K562 (cell line): ENCODE measurements at regions not wholly inside any gene's neighbourhood (a gene's known extent, or its start where the extent isn't known, plus 50 kb on each side); places are given as distances from the start of the nearest gene placed in this dataset.

Source experiments
- ATAC-seq: fragments of 200-7000 bp; cut with Tn5 transposase; 3 replicates; pipeline ENCODE4 v1.9.1; 2020; ENCODE audit warnings: moderate library complexity
- BruUV-seq: library from RNA; stranded (reverse); fragments of 400-500 nt; replicated peaks from 2 replicates; lab custom pipeline; 2021; lab: Mats Ljungman, UMichigan
- CTCF ChIA-PET: fragments of 300-600 bp; formaldehyde crosslinking; extraction: SDS; loops from one replicate; lab custom pipeline; 2021; ENCODE audit warnings: low intra/inter-chr PET ratio; lab: Yijun Ruan, JAX
- POLR2A ChIA-PET: fragments of 300-600, 350-650 bp; sonication (Branson Sonifier 250); formaldehyde crosslinking; extraction: SDS; loops from one replicate; lab custom pipeline; 2021; ENCODE audit warnings: antibody characterized with exemption, inconsistent platforms; lab: Yijun Ruan, JAX
- DNase-seq, 4 experiments: peaks; one replicate each; pipeline versions ENCODE4 v3.0.0 to v3.0.0-alpha.2; 2011 to 2018; ENCODE audit warnings: low spot score in 3 of 4, mixed read lengths in 3 of 4; ENCODE audit errors: extremely low read depth in 1 of 4
- FAIRE-seq: peaks from 2 replicates; lab custom pipeline; 2011; peaks lifted over from hg19 to GRCh38; lab: Jason Lieb, UNC
- H2AFZ ChIP-seq: 2 replicates; pipeline ENCODE4 v1.6.0; 2011; ENCODE audit warnings: low read depth, low read length, control low read depth, inconsistent platforms
- H3K27ac ChIP-seq: fragments of 200-600 bp; 3 replicates; pipeline ENCODE4 v1.8.0; 2011; ENCODE audit warnings: low read depth, mild to moderate bottlenecking, control low read depth, inconsistent platforms, low read length, moderate library complexity, mixed read lengths; ENCODE audit errors: extremely low read depth
- H3K27me3 ChIP-seq, 2 experiments: fragments of 300-600 bp in 1 of 2; 2 replicates in 1 of 2; 3 replicates in 1 of 2; pipeline versions ENCODE4 v1.6.0 to v1.8.0; 2011; ENCODE audit warnings: inconsistent platforms in 2 of 2, low read length in 2 of 2, mild to moderate bottlenecking in 1 of 2, mixed read lengths in 1 of 2, moderate library complexity in 1 of 2; ENCODE audit not compliant: control insufficient read depth in 2 of 2, insufficient read depth in 2 of 2
- H3K36me3 ChIP-seq: fragments of 300-600 bp; 3 replicates; pipeline ENCODE4 v1.8.0; 2011; ENCODE audit warnings: mild to moderate bottlenecking, low read length, inconsistent platforms; ENCODE audit not compliant: control insufficient read depth, insufficient read depth
- H3K4me1 ChIP-seq, 2 experiments: fragments of 200-600 bp in 1 of 2; replicated peaks in 1 of 2; 2 replicates in 1 of 2; 3 replicates in 1 of 2; pipeline versions ENCODE4 v1.5.1 to v1.8.0; 2011; ENCODE audit warnings: inconsistent platforms in 2 of 2, low read length in 2 of 2, mild to moderate bottlenecking in 1 of 2, mixed read lengths in 1 of 2, moderate library complexity in 1 of 2; ENCODE audit not compliant: control insufficient read depth in 2 of 2, insufficient read depth in 2 of 2
- H3K4me2 ChIP-seq: 2 replicates; pipeline ENCODE4 v1.6.1; 2011; ENCODE audit warnings: low read length, control low read depth, inconsistent platforms, mixed read lengths; ENCODE audit not compliant: insufficient read depth
- H3K4me3 ChIP-seq: fragments of 200-600 bp; sonication (generic), shearing (Covaris generic); 2 replicates; pipeline ENCODE4 v1.5.1; 2016; ENCODE audit warnings: control low read depth, inconsistent platforms
- H3K79me2 ChIP-seq: fragments of 200-600 bp; 3 replicates; pipeline ENCODE4 v1.8.0; 2011; ENCODE audit warnings: low read length, inconsistent platforms; ENCODE audit not compliant: control insufficient read depth, insufficient read depth
- H3K9ac ChIP-seq, 2 experiments: 2 replicates each; pipeline versions ENCODE4 v1.6.0 to v1.6.1; 2011; ENCODE audit warnings: low read depth in 2 of 2, low read length in 2 of 2, control low read depth in 1 of 2, inconsistent platforms in 1 of 2, mild to moderate bottlenecking in 1 of 2, mixed read lengths in 1 of 2; ENCODE audit not compliant: insufficient read depth in 1 of 2
- H3K9me1 ChIP-seq: one replicate; pipeline ENCODE4 v1.6.0; 2011; ENCODE audit warnings: inconsistent platforms, mild to moderate bottlenecking, low read length, moderate library complexity; ENCODE audit not compliant: control insufficient read depth, insufficient read depth
- H3K9me3 ChIP-seq: replicated peaks from 2 replicates; pipeline ENCODE4 v1.5.1; 2011; ENCODE audit warnings: low read depth, low read length, inconsistent platforms; ENCODE audit not compliant: control insufficient read depth, insufficient read depth
- H4K20me1 ChIP-seq: replicated peaks from 2 replicates; pipeline ENCODE4 v1.6.1; 2011; ENCODE audit warnings: low read length, inconsistent platforms, mixed read lengths; ENCODE audit not compliant: control insufficient read depth, insufficient read depth
- CBX3 ChIP-seq, 2 experiments: IDR thresholded peaks; 1 replicate in 1 of 2; 2 replicates in 1 of 2; pipeline ENCODE4 v1.6.1; 2012; ENCODE audit warnings: inconsistent platforms in 2 of 2, low read length in 2 of 2, borderline replicate concordance in 1 of 2, control low read depth in 1 of 2
- ETV6 ChIP-seq, 3 experiments: fragments of 150-350 bp in 1 of 3; sonication (generic) in 1 of 3; formaldehyde crosslinking in 1 of 3; IDR thresholded peaks; 2 replicates each; pipeline versions ENCODE4 v1.6.1 to v1.8.0; 2014 to 2022; ENCODE audit warnings: borderline replicate concordance in 2 of 3, low read depth in 2 of 3, antibody characterized with exemption in 1 of 3, low read length in 1 of 3, mild to moderate bottlenecking in 1 of 3, missing genetic modification reagents in 1 of 3
- LEF1 ChIP-seq: fragments of 450-650 bp; IDR thresholded peaks from 2 replicates; pipeline ENCODE4 v1.6.1; 2016; ENCODE audit warnings: mild to moderate bottlenecking
- RFX7 ChIP-seq: fragments of 250-450 bp; sonication (Bioruptor Pico); IDR thresholded peaks from 2 replicates; pipeline ENCODE4 v1.5.1; 2021; ENCODE audit warnings: mild to moderate bottlenecking
- XRCC4 ChIP-seq: IDR thresholded peaks from one replicate; pipeline ENCODE4 v1.6.1; 2011; ENCODE audit not compliant: insufficient read depth, insufficient read length; ENCODE audit errors: extremely low read depth
- ZNF507 ChIP-seq: conservative IDR thresholded peaks from 2 replicates; pipeline ENCODE4 v1.6.1; 2017; ENCODE audit warnings: missing genetic modification characterization, missing compliant biosample characterization
- WGBS: fragments of 100-300 bp; shearing (Covaris generic); methylation state at CpG from one replicate; pipeline ENCODE4 v1.1.6; 2016; ENCODE audit warnings: low coverage, mixed read lengths; ENCODE audit not compliant: insufficient coverage; ENCODE audit errors: missing lambda C conversion rate; 5-methylcytosine and 5-hydroxymethylcytosine counted together
- in situ Hi-C: fragments of 300-500 bp; cut with MboI; formaldehyde crosslinking; loops from 4 replicates; pipeline ENCODE4 v1.15.0; 2018; ENCODE audit warnings: inconsistent platforms, mixed read lengths
- intact Hi-C: fragments of 100-400 bp; cut with micrococcal nuclease; formaldehyde crosslinking; loops from 2 replicates; pipeline ENCODE4 v1.14.2; 2022
- TF ChIP-seq, protein P1 (sequence below): IDR thresholded peaks from 3 replicates; pipeline ENCODE4 v1.6.1; 2011; ENCODE audit warnings: borderline replicate concordance, mild to moderate bottlenecking; ENCODE audit not compliant: insufficient read length, insufficient read depth
- TF ChIP-seq, protein P2 (sequence below): fragments of 250-450 bp; sonication (Bioruptor Pico); IDR thresholded peaks from 2 replicates; pipeline ENCODE4 v1.5.0; 2022; ENCODE audit warnings: mild to moderate bottlenecking
- TF ChIP-seq, protein P3 (sequence below): fragments of 450-650 bp; formaldehyde crosslinking; IDR thresholded peaks from 2 replicates; pipeline ENCODE4 v1.4.0; 2022; ENCODE audit warnings: mild to moderate bottlenecking, moderate library complexity

DNA sequence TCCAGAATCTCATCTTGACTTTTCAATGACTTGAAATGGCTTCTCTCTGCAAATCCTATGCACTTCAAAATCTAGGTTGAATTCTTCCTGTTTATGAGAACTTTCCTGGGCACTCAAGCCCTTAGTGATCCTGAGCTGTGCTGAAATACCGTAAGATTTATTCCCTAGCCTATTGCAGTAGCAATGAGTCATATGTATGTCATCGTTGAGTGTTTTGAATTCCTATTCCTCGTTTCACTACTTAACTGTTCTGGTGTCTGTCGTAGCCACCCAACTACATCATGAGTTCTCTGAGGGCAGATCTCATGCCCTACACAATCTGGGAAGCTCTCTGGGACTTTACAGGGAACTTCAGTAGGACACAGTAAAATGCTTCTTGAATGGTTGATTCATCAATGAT, 190.8 kb upstream of the TMEM132C start:
- no peaks in the 10 kb centered on the region for H3K27me3 ChIP-seq
- no peak overlapping the region for H3K4me2 ChIP-seq
- no peak overlapping the region for H3K27ac ChIP-seq
- intact Hi-C loops = no loop called here
- no peak for FAIRE-seq
- no peaks in the 10 kb centered on the region for H4K20me1 ChIP-seq
- no peak overlapping the region for H3K4me3 ChIP-seq
- no peak for DNase-seq
- no peaks in the 10 kb centered on the region for H3K9me3 ChIP-seq
- no TSS peak for BruUV-seq
- in situ Hi-C loops = no loop called here
- TF ChIP-seq, protein P1, sequence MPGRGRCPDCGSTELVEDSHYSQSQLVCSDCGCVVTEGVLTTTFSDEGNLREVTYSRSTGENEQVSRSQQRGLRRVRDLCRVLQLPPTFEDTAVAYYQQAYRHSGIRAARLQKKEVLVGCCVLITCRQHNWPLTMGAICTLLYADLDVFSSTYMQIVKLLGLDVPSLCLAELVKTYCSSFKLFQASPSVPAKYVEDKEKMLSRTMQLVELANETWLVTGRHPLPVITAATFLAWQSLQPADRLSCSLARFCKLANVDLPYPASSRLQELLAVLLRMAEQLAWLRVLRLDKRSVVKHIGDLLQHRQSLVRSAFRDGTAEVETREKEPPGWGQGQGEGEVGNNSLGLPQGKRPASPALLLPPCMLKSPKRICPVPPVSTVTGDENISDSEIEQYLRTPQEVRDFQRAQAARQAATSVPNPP = no peak
- TF ChIP-seq RFX7 = no peak
- TF ChIP-seq ETV6 (IDR thresholded peaks at IDR 0.05; ENCODE audit: borderline replicate concordance in 1 of 2, low read depth in 2 of 2, low read length in 1 of 2) = no peak
- no peak for TF ChIP-seq ETV6 (CRISPR knock-in tag; IDR thresholded peaks at IDR 0.05; ENCODE audit: borderline replicate concordance)
- TF ChIP-seq, protein P2, sequence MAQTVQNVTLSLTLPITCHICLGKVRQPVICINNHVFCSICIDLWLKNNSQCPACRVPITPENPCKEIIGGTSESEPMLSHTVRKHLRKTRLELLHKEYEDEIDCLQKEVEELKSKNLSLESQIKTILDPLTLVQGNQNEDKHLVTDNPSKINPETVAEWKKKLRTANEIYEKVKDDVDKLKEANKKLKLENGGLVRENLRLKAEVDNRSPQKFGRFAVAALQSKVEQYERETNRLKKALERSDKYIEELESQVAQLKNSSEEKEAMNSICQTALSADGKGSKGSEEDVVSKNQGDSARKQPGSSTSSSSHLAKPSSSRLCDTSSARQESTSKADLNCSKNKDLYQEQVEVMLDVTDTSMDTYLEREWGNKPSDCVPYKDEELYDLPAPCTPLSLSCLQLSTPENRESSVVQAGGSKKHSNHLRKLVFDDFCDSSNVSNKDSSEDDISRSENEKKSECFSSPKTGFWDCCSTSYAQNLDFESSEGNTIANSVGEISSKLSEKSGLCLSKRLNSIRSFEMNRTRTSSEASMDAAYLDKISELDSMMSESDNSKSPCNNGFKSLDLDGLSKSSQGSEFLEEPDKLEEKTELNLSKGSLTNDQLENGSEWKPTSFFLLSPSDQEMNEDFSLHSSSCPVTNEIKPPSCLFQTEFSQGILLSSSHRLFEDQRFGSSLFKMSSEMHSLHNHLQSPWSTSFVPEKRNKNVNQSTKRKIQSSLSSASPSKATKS (CRISPR knock-in tag) = no peak
- no peak for TF ChIP-seq XRCC4
- TF ChIP-seq CBX3 (IDR thresholded peaks at IDR 0.05; ENCODE audit: borderline replicate concordance in 1 of 2, low read length in 2 of 2) = no peak
- TF ChIP-seq, protein P3, sequence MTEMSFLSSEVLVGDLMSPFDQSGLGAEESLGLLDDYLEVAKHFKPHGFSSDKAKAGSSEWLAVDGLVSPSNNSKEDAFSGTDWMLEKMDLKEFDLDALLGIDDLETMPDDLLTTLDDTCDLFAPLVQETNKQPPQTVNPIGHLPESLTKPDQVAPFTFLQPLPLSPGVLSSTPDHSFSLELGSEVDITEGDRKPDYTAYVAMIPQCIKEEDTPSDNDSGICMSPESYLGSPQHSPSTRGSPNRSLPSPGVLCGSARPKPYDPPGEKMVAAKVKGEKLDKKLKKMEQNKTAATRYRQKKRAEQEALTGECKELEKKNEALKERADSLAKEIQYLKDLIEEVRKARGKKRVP (CRISPR knock-in tag) = no peak
- TF ChIP-seq LEF1 = no peak
- TF ChIP-seq ZNF507 = no peak
- ChIA-PET POLR2A (no interaction called here), CTCF (no interaction called here)
- H3K9ac ChIP-seq = no peak overlapping the region
- ATAC-seq = no peak
- H2AFZ ChIP-seq = no peak overlapping the region
- no peaks in the 10 kb centered on the region for H3K9me1 ChIP-seq
- no peaks in the 10 kb centered on the region for H3K4me1 ChIP-seq
- no peaks in the 10 kb centered on the region for H3K79me2 ChIP-seq
- WGBS = 1% methylated on average over 4 of the region's 4 CpGs
- no peaks in the 10 kb centered on the region for H3K36me3 ChIP-seq
